HG03196 (cell line): ENCODE measurements at regions not wholly inside any gene's neighbourhood (a gene's known extent, or its start where the extent isn't known, plus 50 kb on each side); places are given as distances from the start of the nearest gene placed in this dataset.

ENCODE experiments used
- ATAC-seq: cut with Tn5 transposase; IDR thresholded peaks from one replicate; pipeline ENCODE4 v1.9.1; 2021; ENCODE audit not compliant: unreplicated experiment

- ATAC-seq = no peak
Observed at GRCh38 chr16:86632206-86632605, 53.9 kb downstream of the FOXL1 start.

DNA sequence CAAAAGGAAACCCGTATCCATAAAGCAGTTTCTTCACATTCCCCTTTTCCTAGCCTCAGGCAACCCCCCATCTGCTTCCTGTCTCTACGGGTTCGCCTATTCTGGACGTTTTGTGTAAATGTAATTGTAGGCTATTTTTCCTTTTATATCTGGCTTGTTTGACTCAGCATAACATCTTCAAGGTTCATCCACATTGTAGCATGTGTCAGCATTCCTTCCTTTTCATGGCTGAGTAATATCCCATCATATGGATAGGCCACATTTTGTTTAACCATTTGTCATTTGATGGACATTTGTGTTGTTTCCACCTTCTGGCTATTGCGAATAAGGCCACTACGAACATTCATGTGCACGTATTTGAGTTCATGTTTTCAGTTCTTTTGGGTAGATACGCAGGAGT is 54.6 kb downstream of the FOXL1 start:
- ATAC-seq = no peak

GRCh38 chr16:86634292-86634691 is 55.9 kb downstream of the FOXL1 start:
- ATAC-seq = no peak

GRCh38 chr16:86635176-86635876 is 57.0 kb downstream of the FOXL1 start:
- no peak for ATAC-seq

- ATAC-seq = no peak
Observed at GRCh38 chr16:86635926-86636325, 57.6 kb downstream of the FOXL1 start.

GRCh38 chr16:86637744-86638143 is 59.4 kb downstream of the FOXL1 start:
- no peak for ATAC-seq

- no peak for ATAC-seq
Observed at GRCh38 chr16:86638642-86639041, 60.3 kb downstream of the FOXL1 start.

GRCh38 chr16:86639354-86639753 is 61.0 kb downstream of the FOXL1 start:
- no peak for ATAC-seq

- no peak for ATAC-seq
Observed at GRCh38 chr16:86640265-86640843, 62.0 kb downstream of the FOXL1 start.

GRCh38 chr16:86642087-86642486 is 63.7 kb downstream of the FOXL1 start:
- no peak for ATAC-seq

- ATAC-seq = no peak
Observed at GRCh38 chr16:86643671-86644070, 65.3 kb downstream of the FOXL1 start.

DNA sequence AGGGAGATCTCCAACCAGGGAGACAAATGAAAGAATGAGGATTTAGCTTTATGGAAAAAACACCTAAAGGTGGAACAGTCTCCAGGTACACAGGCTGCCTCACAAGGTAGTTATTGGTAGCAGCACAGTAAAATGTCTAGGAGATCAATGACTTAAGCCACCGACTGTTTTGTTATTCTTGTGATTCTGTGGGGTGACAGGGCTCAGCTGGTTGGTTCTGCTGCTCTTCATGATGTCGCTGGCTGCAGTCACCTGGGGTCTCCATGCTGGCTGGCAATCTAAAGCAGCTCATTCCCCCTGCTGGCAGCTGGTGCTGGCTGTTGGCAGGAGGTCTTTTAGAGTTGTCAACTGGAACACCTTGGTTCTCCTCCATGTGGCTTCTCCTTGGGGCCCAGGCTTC is 69.2 kb downstream of the FOXL1 start:
- no peak for ATAC-seq

DNA sequence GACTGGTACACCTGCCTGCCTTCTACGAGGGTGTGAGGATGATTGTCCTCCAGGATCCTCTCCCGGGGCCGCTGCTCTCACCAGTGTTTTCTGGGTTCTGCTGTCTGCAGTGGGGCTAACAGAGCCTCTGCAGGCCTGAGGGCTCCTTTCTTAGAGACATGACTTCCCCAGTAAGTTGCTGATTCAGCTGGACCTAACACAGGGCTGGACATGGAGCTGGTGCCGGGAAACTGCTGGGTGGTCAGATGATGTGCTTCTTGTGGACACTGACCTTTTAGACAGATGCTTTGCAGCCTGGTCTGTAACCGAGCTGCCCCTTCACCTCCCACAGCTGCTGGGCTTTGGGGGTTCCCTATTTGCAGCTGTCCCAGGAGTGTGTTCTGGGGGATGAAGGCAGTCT is 71.5 kb downstream of the FOXL1 start:
- ATAC-seq = no peak

DNA sequence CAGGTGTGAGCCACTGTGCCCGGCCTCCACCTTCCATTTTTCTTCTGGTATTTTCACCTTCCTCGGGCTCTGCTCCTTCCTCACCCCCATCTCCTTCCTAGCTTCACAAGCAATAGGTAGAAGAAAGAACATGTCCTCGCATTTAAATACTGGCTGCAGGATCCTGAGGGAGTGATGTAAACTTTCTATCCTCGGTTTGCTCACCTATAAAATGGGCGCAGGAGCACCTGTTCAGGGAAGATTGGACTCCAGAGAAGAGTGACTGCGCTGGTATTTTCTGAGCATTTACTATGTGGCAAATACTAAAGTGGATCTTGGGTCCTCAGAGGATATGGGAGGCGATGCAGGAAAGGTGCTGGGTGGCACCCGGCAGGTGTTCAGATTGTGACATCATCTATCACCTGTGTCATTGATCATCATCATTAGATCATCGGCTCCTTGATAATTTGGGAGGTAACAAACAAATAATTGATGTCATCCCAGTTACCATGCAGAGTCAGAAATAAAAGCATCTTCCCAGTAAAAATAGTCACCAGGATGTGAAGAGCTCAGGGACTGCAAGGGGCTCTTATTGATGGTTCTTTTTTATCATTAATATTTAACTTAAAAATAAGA is 72.8 kb downstream of the FOXL1 start:
- ATAC-seq = no peak

GRCh38 chr16:86651823-86652222 is 73.5 kb downstream of the FOXL1 start:
- ATAC-seq = no peak

DNA sequence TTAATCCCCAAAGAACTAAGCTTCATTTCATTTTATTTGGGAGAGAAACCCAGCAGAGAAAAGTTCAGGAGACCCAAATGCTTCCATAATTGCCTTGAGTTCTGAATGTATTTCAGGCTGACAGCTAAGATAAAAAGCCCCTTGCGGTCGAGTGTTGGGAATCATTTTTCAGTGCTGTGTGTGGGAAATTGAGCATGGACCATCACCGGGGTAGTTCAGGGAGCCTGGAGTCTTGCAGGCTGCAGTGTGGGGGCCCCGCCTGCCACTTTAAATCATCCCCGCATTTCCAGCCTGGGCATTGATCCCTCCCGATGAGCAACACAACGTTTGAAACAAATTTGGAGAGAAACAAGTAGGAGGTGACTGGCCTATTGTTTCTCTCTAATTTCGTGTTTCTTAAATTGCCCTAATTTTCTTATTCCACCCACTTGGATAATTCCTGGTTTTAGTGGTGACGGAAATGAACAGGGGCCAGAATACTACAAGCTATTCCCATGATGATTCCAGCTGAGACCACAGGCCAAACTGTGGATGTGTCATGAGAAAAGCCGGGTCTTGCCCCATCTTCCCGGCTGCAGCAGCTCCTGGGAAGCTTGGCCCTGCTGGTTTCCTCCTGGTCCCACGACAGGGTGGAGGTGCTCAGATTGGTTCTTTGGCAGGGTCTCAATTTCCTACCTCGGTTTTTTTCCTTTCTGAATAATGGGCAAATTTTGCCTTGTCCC is 75.1 kb downstream of the FOXL1 start:
- ATAC-seq = no peak

DNA sequence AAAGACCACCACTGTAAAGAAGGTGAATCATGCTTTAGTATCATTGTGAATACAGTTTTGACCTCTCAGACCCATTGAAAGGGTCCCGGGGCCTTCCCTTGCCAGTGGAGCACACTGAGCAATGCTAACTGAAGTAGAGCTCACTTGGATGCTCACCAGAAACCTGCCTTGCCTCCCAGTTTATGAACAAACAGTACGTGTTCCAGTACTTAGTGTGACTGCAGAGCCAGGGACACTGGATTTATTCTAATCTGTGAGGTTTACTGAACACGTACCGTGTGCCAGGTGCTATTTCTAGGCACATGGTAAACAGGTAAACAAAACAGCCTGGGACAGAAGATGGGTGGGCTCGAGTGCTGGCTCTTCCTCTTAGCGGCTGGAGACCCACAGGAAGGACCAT is 79.6 kb downstream of the FOXL1 start:
- no peak for ATAC-seq

GRCh38 chr16:86660623-86661022 is 82.3 kb downstream of the FOXL1 start:
- ATAC-seq = no peak

DNA sequence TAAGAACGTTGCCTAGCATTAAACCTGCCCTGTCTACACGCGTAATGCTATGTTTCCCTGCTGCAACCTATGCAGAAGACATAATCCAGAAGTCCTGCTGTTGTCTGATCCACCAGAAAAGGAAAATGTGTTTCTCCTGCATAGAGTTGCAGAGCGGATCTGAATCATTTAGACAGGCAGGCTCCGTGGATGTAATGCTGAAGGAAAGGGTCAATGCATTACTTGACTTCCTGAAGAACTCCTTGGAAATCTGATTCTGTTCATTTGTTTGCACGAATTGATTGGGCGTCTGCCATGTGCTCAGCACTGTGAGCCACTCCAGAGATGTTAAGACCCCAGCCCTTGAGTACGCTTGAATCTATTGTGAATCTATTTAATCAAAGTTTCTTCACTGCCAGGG is 83.4 kb downstream of the FOXL1 start:
- ATAC-seq = no peak

- no peak for ATAC-seq
Observed at GRCh38 chr16:86662195-86662594, 83.8 kb downstream of the FOXL1 start.

- ATAC-seq = no peak
Observed at GRCh38 chr16:86662740-86663139, 84.4 kb downstream of the FOXL1 start.
